ENCODE measurements at regions not wholly inside any gene's neighbourhood (a gene's known extent, or its start where the extent isn't known, plus 50 kb on each side); places are given as distances from the start of the nearest gene placed in this dataset.

DNA sequence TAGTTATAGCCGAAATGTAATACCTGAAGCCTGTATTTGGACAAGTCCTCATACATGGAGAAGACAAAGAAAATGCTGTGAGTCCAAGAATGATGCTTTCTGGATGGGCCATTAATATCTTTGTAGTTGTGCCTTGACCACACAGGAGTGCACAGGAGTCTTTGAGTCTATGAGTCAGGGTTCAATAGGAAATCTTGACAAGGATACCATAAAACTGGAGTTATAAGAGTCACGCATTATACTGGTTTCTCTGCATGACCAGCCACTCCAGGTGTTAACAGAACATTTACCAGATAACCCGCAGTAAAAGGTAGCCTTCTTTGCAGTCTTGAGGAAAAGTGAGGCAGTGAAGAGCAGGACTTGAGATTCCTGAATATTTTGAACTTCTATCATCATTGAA, 464.6 kb upstream of the PKN2 start:
- DNase-seq (ENCODE audit: low read depth): no peak

DNA sequence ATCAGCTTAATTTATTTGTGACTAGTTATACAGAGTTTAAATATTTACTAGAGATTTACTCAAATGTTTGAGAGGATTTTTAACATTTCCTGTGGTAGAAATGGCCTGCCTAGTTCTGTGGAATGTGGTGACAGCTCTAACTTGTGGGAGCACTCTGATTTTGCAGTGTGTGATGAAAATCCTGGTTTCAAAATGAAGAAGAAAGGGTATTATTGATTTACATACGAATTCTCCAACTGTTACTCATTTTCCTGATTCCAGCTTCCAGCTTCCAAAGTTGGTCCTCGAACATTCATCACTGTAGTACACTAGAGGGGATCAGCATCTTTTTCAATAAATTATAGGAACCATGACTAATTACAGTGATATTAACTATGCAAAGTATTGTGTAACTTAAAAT, 462.7 kb upstream of the PKN2 start:
- DNase-seq (ENCODE audit: low read depth): peak; percentile 68

DNA sequence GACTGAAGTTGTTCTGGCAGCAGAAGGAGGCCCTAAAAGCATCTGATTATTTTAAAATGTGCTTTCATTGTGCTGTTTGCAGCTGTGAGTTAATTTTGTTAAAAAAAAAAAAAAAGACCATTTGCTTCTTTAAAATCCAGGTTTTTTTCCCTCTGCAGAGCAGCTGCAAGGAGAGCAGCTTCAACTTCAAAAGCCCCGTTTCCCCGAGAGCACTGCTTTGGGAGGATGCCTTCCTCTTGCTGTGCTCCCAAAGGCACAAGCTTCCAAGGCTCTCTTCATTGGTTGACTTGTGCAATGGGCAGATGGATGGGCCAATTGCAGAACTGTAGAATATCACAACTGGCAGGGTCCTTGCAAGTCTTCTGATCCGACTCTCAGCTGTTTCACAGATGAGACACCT, 459.2 kb upstream of the PKN2 start:
- DNase-seq (ENCODE audit: low read depth): no peak

DNA sequence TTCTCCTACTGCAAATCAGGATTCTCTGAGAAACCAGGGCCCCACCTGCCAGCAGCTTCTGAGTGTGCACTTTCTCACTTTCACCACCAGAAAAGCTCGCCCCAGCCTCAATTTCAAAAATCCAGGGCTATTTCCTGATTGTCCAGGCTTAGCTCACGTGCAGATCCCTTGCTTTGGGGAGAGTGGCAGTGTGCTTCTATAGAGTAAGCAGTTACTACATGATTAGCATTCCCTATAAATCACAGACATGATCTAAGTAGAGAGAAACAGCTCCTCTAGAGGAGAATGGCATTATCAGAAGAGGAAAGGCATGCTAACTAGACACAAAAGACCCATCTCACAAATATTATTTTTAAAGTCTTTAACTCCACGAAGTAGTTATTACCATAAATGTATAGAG, 456.0 kb upstream of the PKN2 start:
- no peak for DNase-seq (ENCODE audit: low read depth)

DNA sequence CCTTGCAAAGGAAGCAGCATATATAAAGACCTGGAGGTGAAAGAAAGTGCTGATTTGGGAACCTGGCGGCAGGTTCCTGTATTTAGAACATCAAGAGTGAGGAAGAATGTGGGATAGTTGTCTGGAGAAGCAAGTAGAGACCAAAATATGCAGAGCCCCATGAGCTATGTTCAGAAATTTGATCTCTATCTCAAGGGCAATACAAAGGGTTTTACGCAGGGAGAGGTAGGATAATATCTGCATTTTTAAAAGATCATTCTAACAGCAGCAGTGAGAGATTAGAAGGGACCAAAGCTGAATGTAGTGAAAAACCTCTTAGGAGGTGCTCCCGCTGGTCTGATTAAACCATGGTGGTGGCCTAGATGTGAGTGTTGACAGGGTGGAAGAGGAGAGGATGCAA, 453.9 kb upstream of the PKN2 start:
- DNase-seq (ENCODE audit: low read depth): no peak

DNA sequence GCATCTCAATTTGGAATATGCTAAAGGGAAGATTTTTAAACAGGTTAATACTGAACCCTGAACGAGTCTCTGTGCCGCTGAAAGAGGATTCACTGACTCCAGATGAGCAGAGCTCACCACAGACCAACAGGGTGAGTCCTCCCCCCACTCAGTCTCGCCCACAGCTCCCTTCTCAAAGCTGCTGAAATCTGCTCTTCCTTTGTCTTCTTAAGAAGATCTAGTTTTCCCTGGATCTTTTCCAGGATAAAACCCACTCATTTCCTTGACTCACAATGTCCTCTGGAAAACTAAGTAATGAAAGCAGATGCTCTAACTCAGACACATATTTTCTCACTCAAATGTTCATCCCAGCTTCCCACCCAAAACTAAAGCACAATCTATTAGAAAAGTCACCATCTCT, 447.0 kb upstream of the PKN2 start:
- DNase-seq (ENCODE audit: low read depth): peak; percentile 50

DNA sequence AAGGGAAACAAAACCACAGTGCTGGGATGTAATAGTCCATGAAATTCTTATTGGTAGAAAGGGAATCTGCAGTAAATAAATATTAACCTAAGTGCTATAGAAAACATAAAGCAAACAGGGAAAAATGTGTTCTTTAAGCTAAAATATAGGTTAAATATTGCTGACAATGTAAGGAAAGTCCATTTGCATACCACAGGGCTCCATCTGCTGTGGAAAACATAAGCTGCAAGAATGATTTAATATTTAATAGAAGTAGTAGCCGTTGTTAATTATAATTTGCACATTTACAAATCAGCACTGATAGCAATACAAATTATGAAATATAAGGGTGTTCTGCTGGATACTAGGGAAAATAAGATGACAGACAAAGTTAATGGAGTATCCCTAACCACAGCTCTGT, 444.9 kb upstream of the PKN2 start:
- no peak for DNase-seq (ENCODE audit: low read depth)

DNA sequence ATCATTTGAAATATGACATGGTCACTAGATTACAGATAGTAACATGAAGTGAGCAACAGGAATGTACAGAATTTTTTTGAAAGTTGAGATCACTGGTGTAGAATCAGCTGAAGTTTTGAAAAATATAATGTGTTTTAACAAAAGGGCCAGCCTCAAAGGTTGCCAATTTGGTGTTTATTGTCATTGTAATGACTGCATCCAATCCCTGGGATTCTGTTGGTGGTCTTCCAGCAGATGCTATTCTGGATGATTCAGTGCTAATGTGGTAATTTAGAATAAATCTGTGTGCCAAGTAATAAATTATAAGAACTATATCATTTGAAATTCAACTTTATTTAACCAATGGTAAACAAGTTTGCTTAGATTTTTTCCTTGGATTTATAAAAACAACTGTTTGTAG, 436.4 kb upstream of the PKN2 start:
- no peak for DNase-seq (ENCODE audit: low read depth)

DNA sequence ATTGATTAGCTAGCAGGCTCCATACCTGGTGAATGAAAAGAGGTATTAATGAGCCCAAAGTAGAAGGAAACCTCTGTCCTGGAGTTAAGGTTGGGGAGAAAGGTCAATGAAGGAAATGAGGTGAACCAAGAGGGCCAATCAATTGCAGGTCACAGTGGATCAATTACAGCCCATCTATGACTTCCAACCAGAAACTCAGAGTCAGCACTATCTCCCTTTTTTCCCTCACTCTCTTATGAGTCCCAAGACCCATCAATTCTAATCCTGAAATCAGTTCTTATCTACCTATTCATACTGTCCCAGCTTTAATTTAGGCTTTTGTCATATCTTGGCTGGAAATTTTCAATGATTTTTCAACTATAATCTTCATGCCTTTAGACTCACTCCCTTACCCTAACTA, 433.2 kb upstream of the PKN2 start:
- no peak for DNase-seq (ENCODE audit: low read depth)

DNA sequence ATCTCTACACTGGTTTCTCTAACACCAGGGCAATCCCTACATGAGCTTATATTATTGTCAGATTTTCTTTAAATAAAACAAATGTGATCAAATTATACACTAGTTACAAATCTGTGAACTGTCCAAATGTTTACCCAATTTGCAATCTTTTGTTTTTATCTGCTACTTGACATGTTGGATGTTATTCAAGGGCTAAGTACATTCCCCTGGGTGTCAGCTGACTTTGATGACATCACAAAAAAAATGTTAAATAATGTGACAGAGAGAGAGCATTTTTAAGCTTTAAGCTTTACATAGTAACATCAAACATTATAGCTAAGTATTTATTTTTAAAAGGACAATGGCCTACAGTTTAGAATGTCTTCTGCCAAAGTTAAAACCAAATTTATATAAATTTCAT, 431.3 kb upstream of the PKN2 start:
- no peak for DNase-seq (ENCODE audit: low read depth)

DNA sequence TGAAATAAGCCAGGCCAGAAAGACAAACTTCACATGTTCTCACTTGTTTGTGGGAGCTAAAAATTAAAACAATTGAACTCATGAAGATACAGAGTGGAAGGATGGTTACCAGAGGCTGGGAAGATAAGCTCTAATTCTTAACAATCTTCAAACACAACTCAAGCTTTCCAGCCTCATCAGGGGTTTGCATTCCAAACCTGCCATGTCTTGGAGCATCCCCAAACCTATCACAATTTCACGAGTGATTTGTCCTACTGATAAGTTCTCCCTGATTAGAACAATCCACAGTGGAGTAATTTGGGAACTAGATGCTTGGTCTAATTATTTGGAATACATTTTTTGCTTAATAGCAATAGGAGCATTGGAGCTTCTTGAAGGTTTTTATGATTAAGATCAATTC, 418.5 kb upstream of the PKN2 start:
- DNase-seq (ENCODE audit: low read depth): no peak

DNA sequence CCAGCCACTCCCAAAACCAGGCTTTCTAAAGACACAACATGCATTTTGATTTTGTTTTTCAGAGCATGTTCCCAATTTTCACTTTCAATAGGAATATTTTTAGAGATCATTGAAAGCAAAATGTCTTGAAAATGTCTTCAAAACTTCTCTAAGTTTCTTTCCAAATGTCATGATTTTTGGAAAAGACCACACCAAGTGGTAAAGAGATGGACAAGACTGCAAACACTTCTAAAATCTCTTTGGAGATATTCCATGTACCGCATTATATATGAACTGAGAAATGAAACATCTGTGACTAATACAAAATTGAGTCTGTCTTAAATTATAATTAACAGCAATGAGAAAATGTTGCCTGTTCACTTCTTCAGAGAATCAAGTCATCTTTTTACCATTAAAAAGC, 418.0 kb upstream of the PKN2 start:
- no peak for DNase-seq (ENCODE audit: low read depth)

DNA sequence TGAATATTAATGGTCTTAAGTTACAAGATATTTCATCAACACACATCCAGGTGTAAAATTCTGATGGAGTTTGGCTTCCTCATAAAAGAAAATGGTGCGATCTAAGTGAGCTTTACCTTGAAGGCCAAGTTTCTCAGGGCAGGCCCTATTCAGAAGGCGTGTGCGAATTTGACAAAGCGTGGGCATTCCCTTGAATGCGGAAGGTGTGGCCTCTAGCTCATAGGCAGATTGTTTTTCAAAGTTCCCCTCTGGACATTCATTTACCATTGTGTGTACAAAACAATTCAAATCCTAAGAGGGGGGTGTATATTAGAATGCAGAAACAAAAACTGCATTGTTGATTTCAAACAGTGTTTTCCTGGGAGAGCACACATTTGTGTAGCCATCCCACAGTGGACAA, 411.9 kb upstream of the PKN2 start:
- no peak for DNase-seq (ENCODE audit: low read depth)

DNA sequence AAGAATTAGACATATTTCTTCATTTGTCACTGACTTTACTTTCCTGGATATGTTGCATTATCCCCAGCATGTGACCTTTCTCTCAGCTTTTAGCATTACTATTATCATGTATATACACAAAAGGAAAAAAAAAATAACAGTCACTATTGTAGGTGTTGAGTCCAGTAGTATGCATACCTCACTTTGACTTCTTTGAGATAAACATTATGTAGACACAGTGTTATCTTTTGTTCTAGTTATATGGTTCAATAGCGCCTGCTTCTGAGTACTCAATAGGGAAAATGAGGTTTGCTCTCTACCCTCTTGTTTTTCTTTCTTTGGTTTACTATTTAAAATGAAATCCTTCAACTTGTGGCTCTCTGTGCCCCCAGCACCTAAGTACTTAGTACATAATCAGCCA, 409.6 kb upstream of the PKN2 start:
- no peak for DNase-seq (ENCODE audit: low read depth)

DNA sequence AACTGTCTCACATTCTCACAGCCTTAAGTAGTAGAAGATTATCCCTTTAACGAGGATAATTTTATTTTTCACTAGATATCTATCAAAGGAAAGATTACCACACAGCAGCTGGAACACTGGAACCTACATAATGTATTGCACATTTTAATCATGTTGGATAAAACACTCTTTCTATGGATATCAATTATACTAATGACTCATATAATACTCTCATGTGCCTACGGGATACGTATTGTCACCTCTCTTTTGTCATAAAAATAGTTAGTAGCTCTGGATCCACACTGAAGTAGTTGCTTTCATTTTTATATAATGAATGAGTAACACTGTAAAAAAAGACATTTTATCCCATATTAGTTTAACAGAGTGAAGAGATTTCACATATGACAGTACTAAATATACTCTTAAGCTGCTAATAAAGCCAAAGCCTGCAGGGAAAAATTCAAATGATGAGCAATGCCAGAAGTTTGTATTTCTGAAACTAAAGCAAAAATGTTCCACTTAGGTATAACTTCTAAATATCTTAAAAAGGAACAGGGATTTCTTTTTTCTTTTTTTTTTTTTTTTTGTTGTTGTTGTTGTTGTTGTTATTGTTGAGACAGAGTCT, 408.7 kb upstream of the PKN2 start:
- DNase-seq (ENCODE audit: low read depth): no peak

DNA sequence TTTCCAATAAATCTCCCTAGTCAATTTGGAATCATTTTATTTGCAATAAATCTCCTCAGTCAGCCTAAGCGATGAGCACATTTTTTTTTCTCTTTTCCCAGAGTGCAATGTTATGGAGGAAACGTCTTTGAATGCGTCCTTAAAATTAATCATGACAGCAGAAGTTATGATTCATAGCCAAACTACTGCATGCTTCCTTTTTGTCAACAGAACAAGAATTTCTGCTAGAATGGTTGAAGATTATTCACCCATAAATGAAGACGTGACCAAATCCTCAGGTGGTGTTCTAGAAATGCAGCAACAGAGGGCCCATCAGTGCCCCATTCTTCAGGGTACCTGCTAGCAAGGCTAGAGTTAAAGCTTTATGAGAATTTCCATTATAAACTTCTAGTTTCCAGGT, 407.9 kb upstream of the PKN2 start:
- DNase-seq (ENCODE audit: low read depth): peak; percentile 53

DNA sequence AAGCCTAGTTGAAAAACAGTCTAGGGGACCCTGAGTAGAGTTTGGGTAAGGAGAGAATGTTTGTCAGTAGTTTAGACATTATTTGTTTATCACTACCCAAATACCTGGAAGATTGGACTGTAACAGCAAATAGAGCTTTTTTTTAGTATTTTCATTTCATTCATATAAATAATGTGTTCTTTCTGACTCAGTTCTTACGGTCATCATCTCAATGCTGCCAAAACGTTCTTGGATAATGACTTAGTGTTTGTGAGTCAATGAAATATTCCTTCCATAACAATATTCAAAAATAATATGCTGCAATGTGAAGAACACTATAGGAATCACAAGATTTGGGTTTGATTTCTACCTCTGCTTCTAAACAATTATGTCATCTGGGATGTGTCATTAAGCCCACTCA, 400.0 kb upstream of the PKN2 start:
- no peak for DNase-seq (ENCODE audit: low read depth)

DNA sequence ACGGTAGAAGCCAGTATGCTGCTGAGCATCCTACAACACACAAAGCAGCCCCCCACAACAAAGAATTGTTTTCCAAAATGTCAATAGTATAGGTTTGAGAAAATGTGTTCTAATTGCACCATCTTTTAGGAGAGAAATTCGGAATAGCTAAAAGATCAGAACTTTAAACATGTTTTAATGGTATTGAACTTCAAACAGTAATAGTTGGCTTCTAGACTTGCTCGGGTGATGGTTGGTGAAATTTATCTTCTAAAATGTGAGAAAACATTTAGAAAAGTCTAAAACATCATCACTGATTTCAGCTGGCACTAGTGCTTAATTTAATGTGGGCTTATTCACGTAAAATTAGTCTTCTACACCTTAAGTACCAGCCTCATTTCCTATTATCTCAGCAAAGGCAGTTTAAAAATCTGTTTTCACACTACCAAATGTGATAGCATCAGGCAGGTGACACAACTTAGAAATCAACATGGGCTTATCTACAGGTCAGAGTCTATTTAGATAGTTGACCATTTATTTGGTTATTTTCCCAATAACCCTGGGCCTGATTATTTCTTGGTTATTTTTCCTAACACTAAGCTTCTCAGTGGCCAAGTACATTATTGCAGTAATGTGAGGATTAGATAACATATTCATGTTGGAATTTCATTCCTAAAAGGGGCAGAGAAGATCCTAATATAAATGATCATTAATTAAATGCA, 399.3 kb upstream of the PKN2 start:
- no peak for DNase-seq (ENCODE audit: low read depth)

DNA sequence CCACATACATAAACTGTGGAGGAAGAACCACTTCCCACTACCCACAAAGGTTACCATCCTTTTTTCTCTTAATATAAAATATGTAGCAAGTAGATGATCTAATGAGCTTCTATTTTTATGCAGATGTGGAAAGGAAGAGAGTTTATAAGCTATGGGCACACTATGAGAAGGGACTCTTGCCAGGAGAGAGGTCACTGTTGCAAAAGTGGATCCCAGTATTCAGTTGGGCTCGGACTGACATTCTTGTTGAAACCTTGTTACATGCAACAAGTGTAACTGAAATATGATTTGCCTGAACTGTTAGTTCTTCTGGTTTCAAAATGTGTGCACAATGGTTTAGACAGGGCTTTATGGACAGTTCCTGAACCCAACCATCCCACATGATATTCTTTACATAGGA, 397.4 kb upstream of the PKN2 start:
- no peak for DNase-seq (ENCODE audit: low read depth)

DNA sequence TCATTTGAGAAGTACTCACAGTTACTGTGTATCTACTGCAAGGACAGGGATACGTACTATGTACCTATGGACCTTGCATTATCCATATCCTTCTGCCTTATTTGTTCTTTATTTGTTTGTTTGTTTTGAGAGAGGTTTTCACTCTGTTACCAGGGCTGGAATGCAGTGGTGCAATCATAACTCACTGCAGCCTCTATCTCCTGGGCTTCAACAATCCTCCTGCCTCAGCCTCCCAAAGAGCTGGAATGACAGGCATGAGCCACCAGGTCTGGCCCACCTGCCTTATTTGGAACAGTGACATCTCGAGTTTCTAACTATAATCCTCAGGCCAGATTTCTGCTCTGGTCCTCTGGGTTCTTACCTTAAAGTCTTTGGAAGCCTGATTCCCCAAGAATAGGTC, 395.5 kb upstream of the PKN2 start:
- no peak for DNase-seq (ENCODE audit: low read depth)

DNA sequence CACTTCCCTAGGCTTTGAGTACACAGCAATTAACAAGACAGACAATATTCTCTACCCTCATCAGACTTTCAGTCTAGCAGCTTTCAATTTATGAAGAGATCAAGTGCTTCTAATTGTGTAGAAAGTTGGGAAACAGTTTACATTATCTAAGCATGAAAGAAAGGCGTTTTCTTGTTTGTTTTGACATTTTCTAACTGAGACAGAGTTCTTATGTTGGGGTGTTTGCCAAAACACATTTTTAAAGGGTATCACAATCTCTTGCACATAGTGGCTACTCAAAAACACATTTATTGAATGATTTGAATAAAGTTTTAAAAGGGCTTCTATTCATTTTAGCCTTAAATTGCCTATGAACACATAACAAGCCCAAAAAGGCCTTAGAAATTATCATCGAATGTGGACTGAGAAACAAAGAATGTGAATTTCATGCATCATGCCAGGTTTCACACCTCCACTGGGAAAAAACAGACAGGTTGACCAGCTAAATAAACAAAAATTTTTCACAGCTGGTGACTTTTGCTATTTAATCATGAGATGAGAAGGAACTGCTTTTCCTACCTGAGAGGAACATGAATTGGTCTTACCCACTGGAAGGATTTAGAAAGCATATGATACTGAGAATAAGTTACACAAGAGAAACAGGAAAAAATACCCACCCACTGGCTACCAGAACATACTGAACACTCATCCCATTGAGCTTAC, 394.5 kb upstream of the PKN2 start:
- no peak for DNase-seq (ENCODE audit: low read depth)

DNA sequence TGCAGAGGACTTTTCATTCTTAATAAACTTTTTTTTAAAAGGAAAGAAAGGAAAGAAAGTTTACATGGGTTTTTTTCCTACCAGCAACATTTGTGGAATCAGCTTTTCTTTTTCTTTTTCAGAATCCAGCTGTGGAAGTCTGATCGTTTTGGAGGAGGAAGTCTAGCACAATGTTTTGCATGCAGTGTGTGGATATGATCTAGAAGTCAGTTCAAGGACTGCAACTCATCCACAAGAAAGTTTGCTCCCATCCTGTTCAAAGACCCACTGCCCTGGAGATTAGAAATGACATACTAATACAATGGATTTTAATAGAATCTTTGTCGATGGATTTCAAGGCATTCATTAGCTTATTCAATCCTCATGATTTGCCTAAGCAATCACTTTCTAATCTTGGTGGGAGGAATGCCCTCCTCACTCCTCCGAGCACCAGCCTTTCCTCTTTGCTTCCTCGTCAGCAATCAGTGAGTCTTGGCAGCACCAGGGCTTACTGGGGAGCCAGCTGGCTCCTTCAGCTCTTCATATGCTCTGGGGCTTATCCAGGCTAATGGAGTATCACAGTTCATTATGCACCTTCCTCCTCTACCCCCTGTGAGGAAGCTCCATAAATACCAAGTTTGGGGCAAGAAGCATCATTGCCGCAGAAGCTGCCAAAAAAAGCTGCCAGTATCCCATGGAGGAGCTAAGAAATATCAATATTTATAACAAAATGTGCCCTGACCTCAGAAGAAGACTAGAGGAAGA, 392.3 kb upstream of the PKN2 start:
- no peak for DNase-seq (ENCODE audit: low read depth)

DNA sequence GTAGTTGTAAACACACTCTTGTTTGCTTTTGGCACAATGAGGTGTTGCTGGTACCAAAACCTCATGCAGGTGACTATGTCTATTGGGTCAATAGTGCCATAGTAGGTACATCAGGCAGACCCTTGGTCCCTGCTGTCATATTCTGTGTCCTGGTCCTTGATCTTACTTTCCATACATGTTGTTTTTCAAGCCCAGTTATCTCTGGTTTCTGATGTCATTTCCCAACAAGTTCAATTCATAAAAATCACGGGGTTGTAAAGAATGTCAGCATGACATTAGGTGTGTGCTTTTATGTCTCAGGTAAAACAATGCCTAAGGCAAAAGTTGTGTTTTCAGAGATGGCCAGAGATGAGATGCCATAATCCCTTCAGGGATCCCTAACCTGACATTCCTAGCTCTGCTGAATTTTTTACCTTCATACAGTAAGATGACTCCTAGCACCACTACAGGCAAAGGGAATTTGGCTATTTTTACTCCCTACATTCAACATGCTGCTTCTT, 390.3 kb upstream of the PKN2 start:
- DNase-seq (ENCODE audit: low read depth): no peak

Data from renal cortical epithelial cell (primary cell).